HG02678 (cell line): ENCODE measurements at regions not wholly inside any gene's neighbourhood (a gene's known extent, or its start where the extent isn't known, plus 50 kb on each side); places are given as distances from the start of the nearest gene placed in this dataset.
"Not testable (repeated sequence)": the region's sequence is repeated elsewhere in the genome, so short reads cannot be mapped to it uniquely, and the experiment has no call there.

Experiments
- ATAC-seq: cut with Tn5 transposase; IDR thresholded peaks from one replicate; pipeline ENCODE4 v1.9.1; 2021; ENCODE audit warnings: mild to moderate bottlenecking, moderate library complexity; ENCODE audit not compliant: unreplicated experiment

GRCh38 chr12:89162589-89163261 lies 189.6 kb downstream of the DUSP6 start:
- ATAC-seq: no peak

- no peak for ATAC-seq
Observed at GRCh38 chr12:89161557-89161956, 190.7 kb downstream of the DUSP6 start.

GRCh38 chr12:89160716-89161123 lies 191.6 kb downstream of the DUSP6 start:
- ATAC-seq: no peak

DNA sequence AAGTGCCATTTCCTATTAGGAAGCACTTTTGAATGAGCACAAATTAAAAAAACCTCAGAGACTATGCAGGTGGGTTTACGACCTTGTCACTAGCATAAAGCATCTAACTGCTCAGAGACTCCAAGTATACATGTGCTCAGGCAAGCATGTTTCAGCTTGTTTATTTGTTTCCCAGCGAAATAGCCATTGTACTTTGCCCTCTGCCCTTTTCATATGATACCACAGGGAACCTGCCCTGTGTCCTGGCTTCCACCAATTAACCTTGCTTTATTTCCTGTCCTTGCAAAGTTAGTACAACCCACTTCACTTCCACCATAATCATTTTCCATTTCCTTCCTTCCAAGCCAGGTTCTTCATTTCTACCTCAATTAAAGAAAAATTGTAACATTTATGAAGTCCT lies 194.9 kb downstream of the DUSP6 start:
- ATAC-seq: no peak

- ATAC-seq: no peak
Observed at GRCh38 chr12:89156862-89157262, 195.4 kb downstream of the DUSP6 start.

DNA sequence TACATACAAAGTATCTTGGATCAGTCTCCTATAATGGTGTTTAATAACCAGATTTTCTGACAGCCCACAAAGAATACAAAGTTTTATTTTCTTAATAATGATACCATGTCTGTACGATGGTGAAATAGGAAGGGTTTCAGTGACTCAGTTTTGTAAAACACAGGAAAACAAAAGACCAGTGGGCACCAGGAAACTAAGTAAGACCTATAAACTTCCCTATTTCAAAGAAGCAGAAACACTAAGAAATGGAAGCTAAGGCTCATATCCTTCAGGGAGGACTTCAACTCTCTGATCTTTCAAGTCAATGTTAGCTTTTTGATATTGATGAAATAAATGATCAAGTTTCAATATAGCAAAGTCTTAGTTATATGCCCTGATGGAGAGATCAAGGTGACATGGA lies 196.0 kb downstream of the DUSP6 start:
- no peak for ATAC-seq

DNA sequence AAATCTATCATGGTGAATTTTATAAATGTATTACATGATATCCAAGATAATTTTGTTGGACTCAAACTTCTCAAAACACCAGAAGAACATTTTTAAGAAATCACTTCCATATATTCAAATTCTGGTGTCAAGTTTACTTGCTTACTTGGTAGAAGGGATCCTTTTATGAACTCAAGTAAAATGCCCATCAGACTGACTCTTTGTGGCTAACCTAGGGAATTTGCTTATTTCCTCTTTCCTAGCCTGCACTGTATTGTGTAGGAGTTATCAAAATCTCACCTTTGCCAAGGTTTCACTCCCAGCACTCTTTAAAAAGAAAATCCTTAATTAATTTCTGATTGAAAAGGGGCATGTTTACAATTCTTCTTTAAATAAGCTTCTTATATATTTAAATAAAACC lies 196.5 kb downstream of the DUSP6 start:
- ATAC-seq: no peak

- no peak for ATAC-seq
Observed at GRCh38 chr12:89154743-89155499, 197.4 kb downstream of the DUSP6 start.

DNA sequence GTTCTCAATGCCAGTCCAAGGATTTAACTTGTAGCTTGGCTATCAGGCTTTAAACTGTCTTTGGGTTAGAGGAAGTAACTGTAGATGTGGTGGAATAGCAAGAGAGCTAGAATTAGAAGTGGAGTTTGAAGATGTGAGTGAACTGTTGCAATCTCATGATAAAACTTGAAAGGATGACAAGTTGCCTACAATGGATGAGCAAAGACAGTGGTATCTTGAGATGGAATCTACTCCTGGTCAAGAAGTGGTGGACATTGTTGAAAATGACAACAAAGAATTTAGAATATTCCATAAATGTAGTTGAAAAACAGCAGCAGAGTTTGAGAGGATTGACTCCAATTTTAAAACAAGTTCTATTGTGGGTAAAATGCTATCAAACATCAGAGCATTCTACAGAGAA lies 199.0 kb downstream of the DUSP6 start:
- no peak for ATAC-seq

DNA sequence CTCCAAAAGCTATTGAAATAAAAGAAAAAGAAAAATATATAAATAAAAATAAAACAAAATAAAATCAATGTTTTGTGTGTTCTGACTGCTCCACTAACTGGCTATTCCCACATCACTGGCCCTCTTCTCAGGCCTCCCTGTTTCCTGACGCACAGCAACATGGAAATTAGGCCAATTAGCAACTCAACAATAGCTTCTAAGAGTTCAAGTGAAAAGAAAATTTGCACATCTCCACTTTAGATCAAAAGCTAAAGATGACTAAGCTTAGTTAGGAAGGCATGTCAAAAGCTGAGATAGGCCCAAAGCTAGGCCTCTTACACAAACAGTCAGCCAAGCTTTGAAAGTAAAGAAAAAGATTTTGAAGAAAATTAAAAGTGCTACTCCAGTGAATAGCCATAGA lies 200.8 kb downstream of the DUSP6 start:
- no peak for ATAC-seq

DNA sequence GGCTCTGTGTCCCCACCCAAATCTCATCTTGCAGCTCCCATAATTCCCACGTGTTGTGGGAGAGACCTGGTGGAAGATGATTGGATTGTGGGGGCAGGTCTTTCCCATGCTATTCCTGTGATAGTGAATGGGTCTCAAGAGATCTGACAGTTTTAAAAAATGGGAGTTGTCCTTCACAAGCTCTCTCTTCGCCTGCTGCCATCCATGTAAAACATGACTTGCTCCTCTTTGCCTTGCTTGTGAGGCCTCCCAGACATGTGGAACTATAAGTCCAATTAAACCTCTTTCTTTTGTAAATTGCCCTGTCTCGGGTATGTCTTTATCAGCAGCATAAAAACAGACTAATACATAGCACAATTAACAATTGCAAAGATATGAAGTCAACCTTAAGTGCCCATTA lies 201.5 kb downstream of the DUSP6 start:
- ATAC-seq: not testable (repeated sequence)

DNA sequence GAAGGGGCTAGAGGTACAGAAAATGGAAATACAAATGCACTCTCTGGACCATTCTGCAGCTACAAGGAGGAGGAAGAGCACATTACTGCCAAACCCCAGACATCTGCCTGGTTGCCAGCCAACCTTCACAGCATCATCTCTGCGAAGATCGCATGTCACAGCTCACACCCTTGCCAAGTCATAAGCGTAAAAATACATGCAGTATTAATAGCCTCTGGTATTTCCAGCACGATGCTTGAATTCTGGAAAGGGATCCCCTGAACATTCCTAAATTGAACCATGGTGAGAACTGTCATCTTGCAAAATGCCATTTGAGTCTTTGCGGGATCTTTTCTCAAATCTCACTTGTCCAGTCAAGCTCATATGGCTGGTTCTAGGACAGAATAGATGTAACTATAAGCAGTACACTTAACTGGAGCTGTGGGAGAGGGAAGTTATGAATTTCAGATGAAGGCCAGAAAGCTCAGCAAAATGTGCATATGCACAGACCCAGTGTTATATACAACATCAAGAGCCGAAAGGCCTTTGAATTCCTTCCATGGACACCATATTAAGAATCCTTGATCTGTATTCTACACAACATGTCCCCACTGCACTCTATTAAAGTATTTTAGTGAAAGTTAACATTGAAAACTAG lies 211.6 kb downstream of the DUSP6 start:
- ATAC-seq: no peak

- no peak for ATAC-seq
Observed at GRCh38 chr12:89140141-89140540, 212.2 kb downstream of the DUSP6 start.

DNA sequence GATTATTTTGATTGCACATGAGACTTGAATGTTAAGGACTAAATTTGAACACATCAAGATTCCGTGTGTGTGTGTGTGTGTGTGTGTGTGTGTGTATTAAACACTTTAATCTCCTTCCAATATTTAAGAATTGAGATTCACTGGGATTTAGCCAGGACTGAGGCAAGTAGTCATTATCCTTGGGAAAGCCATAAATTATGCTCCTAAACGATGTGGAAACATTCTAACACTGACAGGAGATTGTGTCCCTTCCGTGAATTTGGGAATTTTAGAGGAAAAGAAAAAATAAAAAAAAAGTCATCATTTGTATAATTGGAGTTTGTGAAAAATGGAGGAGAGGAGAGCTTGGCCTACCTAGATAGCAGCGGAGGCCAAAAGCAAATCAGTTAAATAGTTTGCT lies 212.9 kb downstream of the DUSP6 start:
- ATAC-seq: no peak

DNA sequence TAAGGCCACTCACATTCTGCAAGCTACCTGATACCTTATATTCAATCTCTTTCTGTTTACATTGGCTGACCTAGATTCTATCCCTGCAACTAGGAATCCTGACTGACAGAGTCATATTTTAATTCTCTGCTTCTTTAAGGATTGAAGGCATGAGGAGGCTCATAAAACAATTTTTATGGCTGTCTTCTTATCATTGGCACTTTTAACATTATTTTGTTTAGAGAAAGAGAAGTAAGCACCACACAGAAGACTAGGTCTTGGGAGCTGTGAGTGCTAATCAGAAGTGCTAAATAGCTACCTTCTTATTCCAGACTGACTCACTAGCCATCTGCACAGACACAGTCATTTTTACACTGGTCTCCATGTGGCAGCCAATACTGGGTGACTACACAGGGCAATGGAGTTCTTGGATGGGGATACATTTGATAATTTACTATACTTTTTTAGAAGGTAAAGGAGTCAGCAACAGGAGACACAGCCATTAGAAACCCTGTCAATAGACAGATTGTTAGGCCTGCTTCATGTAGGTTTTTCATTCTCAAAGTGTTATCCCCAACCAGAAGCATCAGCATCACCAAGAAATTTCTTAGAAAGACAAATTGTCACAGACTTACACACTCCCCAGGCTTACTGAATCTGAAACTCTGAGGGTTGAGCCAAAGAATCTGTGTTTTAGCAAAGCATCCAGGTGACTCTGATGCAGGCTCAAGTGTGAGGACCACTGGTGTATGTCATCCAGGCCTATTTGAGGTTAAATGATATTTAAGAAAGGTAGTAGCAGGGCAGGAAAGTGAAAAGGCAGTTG lies 214.1 kb downstream of the DUSP6 start:
- ATAC-seq: no peak

DNA sequence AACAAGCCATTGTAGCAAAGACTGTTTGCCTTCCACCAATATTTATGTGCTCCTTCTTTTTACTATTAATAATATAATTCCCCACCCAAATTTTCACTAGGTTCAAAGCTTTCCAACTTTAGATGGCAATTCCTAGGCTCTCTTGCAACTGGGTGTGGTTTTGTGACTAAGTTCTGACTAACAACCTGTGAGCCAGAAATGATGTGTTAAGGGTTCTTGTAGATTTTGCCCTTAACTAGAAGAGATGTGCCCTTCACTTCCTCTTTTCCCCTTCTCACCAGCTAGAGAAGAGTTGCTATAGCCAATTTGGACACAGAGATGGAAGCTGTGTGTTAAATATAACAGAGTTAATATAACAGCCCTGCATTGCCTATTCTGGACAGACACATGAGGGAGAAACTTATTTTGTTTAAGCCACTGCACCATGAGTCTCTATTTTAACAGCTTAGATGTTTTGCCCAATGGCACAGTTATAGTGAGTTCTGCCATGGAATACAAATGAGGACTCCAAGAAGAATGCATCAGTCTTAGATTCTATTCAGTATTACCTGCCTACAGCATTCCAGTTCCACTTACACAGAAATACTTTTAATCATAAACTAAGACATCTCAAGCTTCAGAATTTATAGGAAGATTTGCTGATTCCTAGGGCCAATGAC lies 216.2 kb downstream of the DUSP6 start:
- ATAC-seq: no peak

DNA sequence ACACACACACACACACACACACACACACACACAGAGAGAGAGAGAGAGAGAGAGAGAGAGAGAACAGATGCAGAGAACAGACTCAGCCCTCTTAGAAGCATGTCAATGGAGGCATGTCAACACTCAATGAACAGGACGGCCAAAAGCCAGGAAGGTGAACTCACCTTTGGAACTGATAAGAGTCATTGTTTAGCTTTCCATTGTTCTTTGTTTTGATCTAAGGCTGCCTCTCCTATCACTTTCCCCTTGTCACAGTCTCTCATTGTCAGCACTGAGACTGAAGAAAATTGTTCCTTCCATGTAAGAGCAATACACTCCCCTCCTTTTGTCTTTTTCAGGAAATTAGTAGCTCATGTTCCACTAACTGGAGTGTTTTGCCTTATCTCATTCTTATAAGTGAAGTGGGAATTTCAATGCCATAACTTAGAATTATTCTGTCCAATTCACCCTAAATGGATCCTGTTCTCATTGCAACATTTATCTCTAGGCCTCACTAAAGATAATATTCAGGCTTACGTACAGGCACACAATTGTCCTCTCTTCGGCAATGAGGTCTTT lies 218.0 kb downstream of the DUSP6 start:
- no peak for ATAC-seq

- no peak for ATAC-seq
Observed at GRCh38 chr12:89129167-89129870, 223.0 kb downstream of the DUSP6 start.

DNA sequence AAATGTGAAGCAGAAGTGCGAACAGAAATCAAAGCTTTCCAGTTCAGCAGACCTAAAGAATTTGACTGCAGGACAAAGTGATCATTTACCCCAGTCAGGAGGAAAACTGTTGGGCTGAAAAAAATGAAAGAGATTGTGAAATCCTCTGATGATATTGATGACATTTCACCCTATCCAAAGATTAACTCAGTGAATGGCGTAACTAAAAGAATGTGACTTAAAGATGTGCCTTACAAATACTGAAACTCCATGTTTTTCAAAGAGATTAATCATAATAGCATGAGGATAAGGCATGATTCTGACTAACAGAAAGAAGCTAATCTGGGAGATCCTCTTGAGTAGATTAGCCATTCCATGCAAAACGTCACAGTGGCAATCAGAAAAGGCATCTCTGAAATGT lies 225.6 kb downstream of the DUSP6 start:
- ATAC-seq: no peak

DNA sequence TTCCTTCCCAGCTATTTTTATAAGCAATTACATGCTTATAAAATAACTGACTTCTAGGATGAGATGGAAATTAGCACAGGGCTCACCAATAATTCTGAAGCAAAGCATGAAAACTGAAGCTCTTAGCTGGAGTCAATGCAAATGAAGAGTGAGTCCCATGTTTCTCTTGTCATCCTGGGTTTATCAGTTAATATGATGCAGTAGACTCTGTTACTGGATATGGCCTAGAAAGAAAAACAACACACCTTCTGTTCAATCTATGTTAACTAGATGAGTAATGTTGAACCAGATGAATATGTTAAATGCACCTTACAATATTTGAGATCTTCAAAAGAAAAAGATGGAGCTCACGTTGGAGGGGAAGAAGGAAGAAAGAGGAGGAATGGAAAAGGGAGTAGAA lies 229.4 kb downstream of the DUSP6 start:
- no peak for ATAC-seq
